ENCODE measurements at regions not wholly inside any gene's neighbourhood (a gene's known extent, or its start where the extent isn't known, plus 50 kb on each side); places are given as distances from the start of the nearest gene placed in this dataset.

DNA sequence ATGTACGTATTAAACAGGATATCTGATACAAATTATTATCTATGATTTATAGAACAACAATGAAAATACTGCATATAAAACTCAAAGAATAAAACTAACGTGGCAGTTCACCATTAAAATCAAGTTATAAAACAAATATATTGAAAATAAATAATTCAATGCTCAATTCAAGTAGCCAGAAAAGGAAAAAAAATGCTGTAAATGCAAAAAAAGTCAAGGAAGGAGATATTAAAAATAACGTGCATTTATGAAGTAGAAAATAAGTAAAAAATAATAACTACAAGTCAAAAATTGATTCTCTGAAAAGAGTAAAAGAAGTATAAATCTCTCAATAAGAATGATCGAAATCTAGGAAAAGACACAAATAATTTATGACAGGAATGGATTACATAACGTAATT is 460.5 kb upstream of the CD180 start (continued):
- TF ChIP-seq GATA2 (CRISPR knock-in tag; IDR thresholded peaks at IDR 0.05), result no peak
- TF ChIP-seq NFIC (IDR thresholded peaks at IDR 0.05; ENCODE audit: borderline replicate concordance), result no peak
- TF ChIP-seq POLR2AphosphoS5 (IDR thresholded peaks at IDR 0.05; ENCODE audit: low read depth, low read length), result no peak

DNA sequence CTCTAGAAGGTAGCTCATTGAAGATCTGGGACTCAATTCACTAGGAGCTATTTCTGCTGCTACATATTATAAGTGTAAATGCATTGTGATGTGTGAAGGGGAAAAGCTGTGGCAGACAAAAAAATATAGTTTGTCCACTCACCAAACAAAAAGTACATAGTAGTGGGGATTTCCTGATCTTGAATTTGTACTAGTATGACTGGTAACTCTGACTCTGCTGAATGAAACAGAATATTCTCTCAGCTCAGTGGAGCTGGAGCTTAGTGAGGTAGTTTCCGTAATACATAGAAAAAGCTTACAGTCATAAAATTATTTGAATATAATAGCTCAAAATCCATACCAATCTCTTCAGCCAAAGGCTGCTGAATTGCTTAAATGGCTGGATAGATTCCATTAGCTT is 455.6 kb upstream of the CD180 start:
- Histone ChIP-seq H2AFZ (ENCODE audit: low read depth) (no peak overlapping the region), H3K4me3 (ENCODE audit: low read depth in 2 of 2, low read length in 1 of 2) (no peak overlapping the region), H3K9ac (no peak overlapping the region), H3K4me2 (no peak overlapping the region), H3K27me3 (ENCODE audit: insufficient read depth) (no peaks in the 10 kb centered on the region), H3K36me3 (replicated peaks in 1 of 2; ENCODE audit: control insufficient read depth in 1 of 2, insufficient read depth in 2 of 2, low read length in 1 of 2) (no peaks in the 10 kb centered on the region), H3K9me3 (no peaks in the 10 kb centered on the region; the same call in 1 of the 2 replicates), H3F3A (replicated peaks; ENCODE audit: insufficient read depth) (no peaks in the 10 kb centered on the region), H3K9me2 (no peaks in the 10 kb centered on the region), H3K79me2 (ENCODE audit: insufficient read depth) (no peaks in the 10 kb centered on the region), H3K27ac (ENCODE audit: low read depth in 2 of 2, low read length in 1 of 2) (no peak overlapping the region), H4K20me1 (ENCODE audit: insufficient read depth) (no peaks in the 10 kb centered on the region), H3K4me1 (ENCODE audit: control insufficient read depth in 1 of 2, insufficient read depth in 2 of 2, low read depth in 1 of 2, low read length in 1 of 2) (no peaks in the 10 kb centered on the region; a peak in 1 of 4 replicates)
- DNase-seq, result no peak
- WGBS (ENCODE audit: low lambda C conversion rate), result 77% methylated on average over 1 of the region's 1 CpG
- ChIA-PET CTCF (interaction anchor here (1.0 kb wide), 1 partner anchor 33 kb away, joined by 3 read pairs; no protein-coding TSS in a partner anchor), POLR2A (no interaction called here)
- TF ChIP-seq JUND (IDR thresholded peaks at IDR 0.05) (no peak), FOXJ3 (CRISPR knock-in tag; IDR thresholded peaks at IDR 0.05) (no peak), TCF12 (IDR thresholded peaks at IDR 0.05) (no peak), YY1 (IDR thresholded peaks at IDR 0.05; ENCODE audit: low read depth) (no peak), GATA2 (CRISPR knock-in tag; IDR thresholded peaks at IDR 0.05) (no peak), NFIC (IDR thresholded peaks at IDR 0.05; ENCODE audit: borderline replicate concordance) (no peak), MXI1 (IDR thresholded peaks at IDR 0.05; ENCODE audit: low read depth, low read length) (no peak), FOSL2 (IDR thresholded peaks at IDR 0.05; ENCODE audit: borderline replicate concordance, low read depth) (no peak), TEAD4 (IDR thresholded peaks at IDR 0.05; ENCODE audit: borderline replicate concordance, insufficient read depth) (no peak), CHD2 (IDR thresholded peaks at IDR 0.05; ENCODE audit: low read length, partially characterized antibody) (no peak)
- TF ChIP-seq, protein P1, sequence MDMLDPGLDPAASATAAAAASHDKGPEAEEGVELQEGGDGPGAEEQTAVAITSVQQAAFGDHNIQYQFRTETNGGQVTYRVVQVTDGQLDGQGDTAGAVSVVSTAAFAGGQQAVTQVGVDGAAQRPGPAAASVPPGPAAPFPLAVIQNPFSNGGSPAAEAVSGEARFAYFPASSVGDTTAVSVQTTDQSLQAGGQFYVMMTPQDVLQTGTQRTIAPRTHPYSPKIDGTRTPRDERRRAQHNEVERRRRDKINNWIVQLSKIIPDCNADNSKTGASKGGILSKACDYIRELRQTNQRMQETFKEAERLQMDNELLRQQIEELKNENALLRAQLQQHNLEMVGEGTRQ (IDR thresholded peaks at IDR 0.05; ENCODE audit: borderline replicate concordance, low read depth, low read length), result no peak
- TF ChIP-seq, protein P2, sequence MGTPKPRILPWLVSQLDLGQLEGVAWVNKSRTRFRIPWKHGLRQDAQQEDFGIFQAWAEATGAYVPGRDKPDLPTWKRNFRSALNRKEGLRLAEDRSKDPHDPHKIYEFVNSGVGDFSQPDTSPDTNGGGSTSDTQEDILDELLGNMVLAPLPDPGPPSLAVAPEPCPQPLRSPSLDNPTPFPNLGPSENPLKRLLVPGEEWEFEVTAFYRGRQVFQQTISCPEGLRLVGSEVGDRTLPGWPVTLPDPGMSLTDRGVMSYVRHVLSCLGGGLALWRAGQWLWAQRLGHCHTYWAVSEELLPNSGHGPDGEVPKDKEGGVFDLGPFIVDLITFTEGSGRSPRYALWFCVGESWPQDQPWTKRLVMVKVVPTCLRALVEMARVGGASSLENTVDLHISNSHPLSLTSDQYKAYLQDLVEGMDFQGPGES (IDR thresholded peaks at IDR 0.05; ENCODE audit: low read depth, low read length), result no peak
- TF ChIP-seq, protein P3, sequence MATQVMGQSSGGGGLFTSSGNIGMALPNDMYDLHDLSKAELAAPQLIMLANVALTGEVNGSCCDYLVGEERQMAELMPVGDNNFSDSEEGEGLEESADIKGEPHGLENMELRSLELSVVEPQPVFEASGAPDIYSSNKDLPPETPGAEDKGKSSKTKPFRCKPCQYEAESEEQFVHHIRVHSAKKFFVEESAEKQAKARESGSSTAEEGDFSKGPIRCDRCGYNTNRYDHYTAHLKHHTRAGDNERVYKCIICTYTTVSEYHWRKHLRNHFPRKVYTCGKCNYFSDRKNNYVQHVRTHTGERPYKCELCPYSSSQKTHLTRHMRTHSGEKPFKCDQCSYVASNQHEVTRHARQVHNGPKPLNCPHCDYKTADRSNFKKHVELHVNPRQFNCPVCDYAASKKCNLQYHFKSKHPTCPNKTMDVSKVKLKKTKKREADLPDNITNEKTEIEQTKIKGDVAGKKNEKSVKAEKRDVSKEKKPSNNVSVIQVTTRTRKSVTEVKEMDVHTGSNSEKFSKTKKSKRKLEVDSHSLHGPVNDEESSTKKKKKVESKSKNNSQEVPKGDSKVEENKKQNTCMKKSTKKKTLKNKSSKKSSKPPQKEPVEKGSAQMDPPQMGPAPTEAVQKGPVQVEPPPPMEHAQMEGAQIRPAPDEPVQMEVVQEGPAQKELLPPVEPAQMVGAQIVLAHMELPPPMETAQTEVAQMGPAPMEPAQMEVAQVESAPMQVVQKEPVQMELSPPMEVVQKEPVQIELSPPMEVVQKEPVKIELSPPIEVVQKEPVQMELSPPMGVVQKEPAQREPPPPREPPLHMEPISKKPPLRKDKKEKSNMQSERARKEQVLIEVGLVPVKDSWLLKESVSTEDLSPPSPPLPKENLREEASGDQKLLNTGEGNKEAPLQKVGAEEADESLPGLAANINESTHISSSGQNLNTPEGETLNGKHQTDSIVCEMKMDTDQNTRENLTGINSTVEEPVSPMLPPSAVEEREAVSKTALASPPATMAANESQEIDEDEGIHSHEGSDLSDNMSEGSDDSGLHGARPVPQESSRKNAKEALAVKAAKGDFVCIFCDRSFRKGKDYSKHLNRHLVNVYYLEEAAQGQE (IDR thresholded peaks at IDR 0.05; ENCODE audit: low read depth, low read length), result no peak
